ENCODE measurements at regions not wholly inside any gene's neighbourhood (a gene's known extent, or its start where the extent isn't known, plus 50 kb on each side); places are given as distances from the start of the nearest gene placed in this dataset.

DNA sequence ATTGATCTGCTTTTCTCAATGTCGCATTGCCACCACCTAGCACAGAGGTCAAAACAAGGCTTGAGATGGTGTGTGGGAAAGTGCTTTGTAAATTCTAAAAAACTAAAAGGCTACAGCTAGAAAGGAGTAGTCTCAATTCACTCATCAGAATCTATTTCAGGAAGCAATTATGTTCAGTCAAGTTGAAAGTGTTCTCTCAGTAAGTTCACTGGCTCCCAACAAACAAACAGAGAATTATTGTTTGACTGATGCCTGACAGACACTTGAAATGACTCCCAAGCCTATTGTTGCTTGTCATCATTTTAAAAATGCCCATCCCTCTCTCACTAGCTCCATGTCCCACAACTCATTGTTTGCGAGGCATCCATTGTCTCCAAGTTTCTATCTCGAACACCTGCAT is 419.6 kb upstream of the CPEB2 start:
- TF ChIP-seq, protein P1, sequence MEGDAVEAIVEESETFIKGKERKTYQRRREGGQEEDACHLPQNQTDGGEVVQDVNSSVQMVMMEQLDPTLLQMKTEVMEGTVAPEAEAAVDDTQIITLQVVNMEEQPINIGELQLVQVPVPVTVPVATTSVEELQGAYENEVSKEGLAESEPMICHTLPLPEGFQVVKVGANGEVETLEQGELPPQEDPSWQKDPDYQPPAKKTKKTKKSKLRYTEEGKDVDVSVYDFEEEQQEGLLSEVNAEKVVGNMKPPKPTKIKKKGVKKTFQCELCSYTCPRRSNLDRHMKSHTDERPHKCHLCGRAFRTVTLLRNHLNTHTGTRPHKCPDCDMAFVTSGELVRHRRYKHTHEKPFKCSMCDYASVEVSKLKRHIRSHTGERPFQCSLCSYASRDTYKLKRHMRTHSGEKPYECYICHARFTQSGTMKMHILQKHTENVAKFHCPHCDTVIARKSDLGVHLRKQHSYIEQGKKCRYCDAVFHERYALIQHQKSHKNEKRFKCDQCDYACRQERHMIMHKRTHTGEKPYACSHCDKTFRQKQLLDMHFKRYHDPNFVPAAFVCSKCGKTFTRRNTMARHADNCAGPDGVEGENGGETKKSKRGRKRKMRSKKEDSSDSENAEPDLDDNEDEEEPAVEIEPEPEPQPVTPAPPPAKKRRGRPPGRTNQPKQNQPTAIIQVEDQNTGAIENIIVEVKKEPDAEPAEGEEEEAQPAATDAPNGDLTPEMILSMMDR (IDR thresholded peaks at IDR 0.05), result no peak
- no peak for TF ChIP-seq POLR2A (IDR thresholded peaks at IDR 0.05)
- no peak for TF ChIP-seq POLR2AphosphoS5 (IDR thresholded peaks at IDR 0.05)
- no peak for TF ChIP-seq EP300 (IDR thresholded peaks at IDR 0.05)
- ATAC-seq (ENCODE audit: low FRiP score in 2 of 2), result no peak
- WGBS, 2 donors, result 91 to 92% methylated on average over 3 of the region's 3 CpGs

DNA sequence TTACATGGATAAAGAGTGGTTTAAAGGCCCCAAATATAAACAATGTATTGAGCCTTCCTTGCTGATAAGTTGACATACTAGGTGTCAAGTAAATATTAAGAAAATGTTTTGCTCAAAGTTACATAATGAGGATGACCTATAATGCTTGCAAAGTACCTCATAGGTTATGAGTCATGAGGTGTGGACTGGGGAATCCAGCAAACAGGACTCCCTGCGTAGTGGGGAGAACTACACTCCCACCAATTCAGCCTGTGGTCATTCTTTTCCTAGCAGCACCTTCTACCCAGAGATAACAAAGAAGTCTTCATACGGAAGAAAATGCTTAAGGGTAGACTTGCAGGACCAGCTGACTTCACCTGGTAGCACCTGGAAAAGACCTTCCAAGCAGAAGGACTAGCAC is 418.9 kb upstream of the CPEB2 start:
- TF ChIP-seq POLR2A (IDR thresholded peaks at IDR 0.05), result no peak
- TF ChIP-seq POLR2AphosphoS5 (IDR thresholded peaks at IDR 0.05), result no peak
- TF ChIP-seq, protein P1 (IDR thresholded peaks at IDR 0.05), result no peak
- no peak for TF ChIP-seq EP300 (IDR thresholded peaks at IDR 0.05)
- H3K36me3 ChIP-seq, result no peaks in the 10 kb centered on the region
- ATAC-seq (ENCODE audit: low FRiP score in 2 of 2) (no peak), DNase-seq (no peak)
- peaks cover 0 to 3% (median 0%) of the 10 kb centered on the region in 4 donors for H3K9me3 ChIP-seq
- WGBS, 2 donors, result 79 to 82% methylated on average over 2 of the region's 2 CpGs
- H3K27me3 ChIP-seq, result no peaks in the 10 kb centered on the region
- H3K4me1 ChIP-seq, result no peaks in the 10 kb centered on the region
- no peak overlapping the region for H3K4me3 ChIP-seq
- no peak overlapping the region for H3K27ac ChIP-seq

More for the DNA sequence above, 419.6 kb upstream of the CPEB2 start:
- DNase-seq, result no peak
- Histone ChIP-seq H3K4me3 (no peak overlapping the region), H3K36me3 (no peaks in the 10 kb centered on the region), H3K27me3 (no peaks in the 10 kb centered on the region), H3K27ac (no peak overlapping the region), H3K4me1 (no peaks in the 10 kb centered on the region), H3K9me3 (peaks cover 0 to 3% (median 0%) of the 10 kb centered on the region in 4 donors)

DNA sequence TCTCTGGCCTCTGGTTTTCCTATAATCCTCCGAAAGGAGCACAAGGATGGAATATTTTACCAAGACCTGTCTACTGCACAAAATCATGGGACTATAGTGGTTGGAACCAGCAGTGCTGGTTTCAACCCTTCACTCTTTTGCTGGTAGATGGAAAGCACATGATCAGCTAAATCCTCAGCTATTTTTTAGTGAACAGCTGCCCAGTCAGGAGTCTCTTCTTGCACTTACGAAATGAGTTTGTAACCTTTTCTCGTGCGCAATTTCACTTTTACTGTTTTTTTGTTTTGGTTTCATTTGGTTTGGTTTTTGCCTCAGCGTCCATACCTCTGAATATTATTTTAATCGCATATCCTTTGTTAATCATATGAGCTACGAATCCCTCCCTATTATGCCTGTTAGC is 418.5 kb upstream of the CPEB2 start:
- no peaks in the 10 kb centered on the region for H3K36me3 ChIP-seq
- H3K4me3 ChIP-seq, result no peak overlapping the region
- DNase-seq (no peak), ATAC-seq (ENCODE audit: low FRiP score in 2 of 2) (no peak)
- no peak for TF ChIP-seq POLR2AphosphoS5 (IDR thresholded peaks at IDR 0.05)
- WGBS, 2 donors, result 89% methylated on average over 7 of the region's 7 CpGs
- H3K27ac ChIP-seq, result no peak overlapping the region
- H3K27me3 ChIP-seq, result no peaks in the 10 kb centered on the region
- peaks cover 0 to 3% (median 0%) of the 10 kb centered on the region in 4 donors for H3K9me3 ChIP-seq
- H3K4me1 ChIP-seq, result no peaks in the 10 kb centered on the region

DNA sequence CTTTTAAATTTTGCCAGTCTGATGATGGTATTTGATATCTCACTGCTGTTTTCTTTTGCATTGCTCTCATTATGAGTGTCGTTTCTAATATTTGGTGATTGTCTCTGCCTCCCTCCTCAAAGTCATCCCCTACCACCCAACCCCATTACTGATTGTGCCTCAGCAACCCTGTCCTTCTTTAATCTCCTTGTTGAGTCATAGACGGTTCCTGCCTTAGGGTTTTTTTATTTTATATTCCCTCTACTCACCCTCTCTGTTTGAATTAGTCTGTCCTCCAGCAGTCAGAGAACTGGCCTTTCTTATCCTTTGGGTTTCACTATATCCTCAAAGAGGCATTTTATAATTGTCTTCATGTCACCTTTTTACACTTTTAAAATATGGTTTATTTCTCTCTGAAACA is 409.3 kb upstream of the CPEB2 start:
- WGBS, 2 donors, result 83 to 95% methylated on average over 2 of the region's 2 CpGs
- Histone ChIP-seq H3K36me3 (no peaks in the 10 kb centered on the region), H3K4me1 (no peaks in the 10 kb centered on the region), H3K9me3 (no peaks in the 10 kb centered on the region), H3K27ac (no peak overlapping the region), H3K4me3 (no peak overlapping the region), H3K27me3 (no peaks in the 10 kb centered on the region)
- DNase-seq, result no peak
- ATAC-seq (ENCODE audit: low FRiP score in 2 of 2), result no peak
- TF ChIP-seq POLR2AphosphoS5 (IDR thresholded peaks at IDR 0.05), result no peak
- TF ChIP-seq, protein P1 (IDR thresholded peaks at IDR 0.05), result no peak
- no peak for TF ChIP-seq EP300 (IDR thresholded peaks at IDR 0.05)
- TF ChIP-seq POLR2A (IDR thresholded peaks at IDR 0.05), result no peak

DNA sequence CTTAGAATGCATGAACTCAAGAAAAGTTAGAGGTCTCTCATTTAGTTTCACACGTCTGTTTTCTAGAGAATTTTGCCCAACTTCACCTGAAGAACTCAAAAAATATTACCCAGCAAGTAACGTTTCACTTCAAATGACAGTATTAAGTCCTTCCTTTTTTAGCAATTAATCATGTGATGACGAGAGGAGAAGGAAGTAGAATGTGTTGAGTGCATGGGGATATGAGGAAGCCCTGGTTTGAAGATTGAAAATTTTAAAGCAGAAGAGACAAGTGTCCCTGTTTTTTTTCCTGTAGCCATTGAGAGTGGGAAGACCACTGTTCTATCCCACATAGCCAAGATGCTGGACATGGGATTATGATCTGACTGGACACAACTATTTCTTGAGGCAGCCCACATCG is 406.3 kb upstream of the CPEB2 start:
- no peaks in the 10 kb centered on the region for H3K27me3 ChIP-seq
- no peak for DNase-seq
- WGBS, 2 donors, result 36 to 38% methylated on average over 4 of the region's 4 CpGs
- no peak for TF ChIP-seq EP300 (IDR thresholded peaks at IDR 0.05)
- ATAC-seq (ENCODE audit: low FRiP score in 2 of 2), result no peak
- H3K36me3 ChIP-seq, result no peaks in the 10 kb centered on the region
- no peak overlapping the region for H3K27ac ChIP-seq
- no peak overlapping the region for H3K4me3 ChIP-seq
- no peaks in the 10 kb centered on the region for H3K4me1 ChIP-seq
- H3K9me3 ChIP-seq, result no peaks in the 10 kb centered on the region

DNA sequence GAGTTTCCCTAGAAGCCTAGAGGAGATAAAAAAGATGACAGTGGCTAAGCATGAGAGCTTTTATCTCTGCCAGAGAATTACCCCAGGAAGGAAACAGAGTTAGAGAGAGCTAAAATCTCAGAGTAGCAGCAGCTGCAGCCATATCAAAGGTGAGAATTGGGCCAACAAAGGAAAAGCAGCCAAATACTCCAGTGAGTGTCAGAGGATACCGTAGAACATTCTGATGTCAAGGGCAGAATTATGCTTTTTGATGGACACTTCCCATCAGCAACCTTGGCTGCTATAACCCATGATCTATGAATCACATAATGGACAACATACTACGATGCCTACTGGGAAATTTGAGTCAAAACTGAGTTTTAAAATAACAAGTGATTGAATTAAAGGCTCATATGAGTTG is 405.8 kb upstream of the CPEB2 start:
- no peak overlapping the region for H3K27ac ChIP-seq
- H3K27me3 ChIP-seq, result no peaks in the 10 kb centered on the region
- no peaks in the 10 kb centered on the region for H3K9me3 ChIP-seq
- H3K4me3 ChIP-seq, result no peak overlapping the region
- H3K36me3 ChIP-seq, result no peaks in the 10 kb centered on the region
- no peaks in the 10 kb centered on the region for H3K4me1 ChIP-seq
- DNase-seq (no peak), ATAC-seq (ENCODE audit: low FRiP score in 2 of 2) (no peak)
- TF ChIP-seq EP300 (IDR thresholded peaks at IDR 0.05) (no peak), POLR2AphosphoS5 (IDR thresholded peaks at IDR 0.05) (no peak), POLR2A (IDR thresholded peaks at IDR 0.05) (no peak)
- TF ChIP-seq, protein P1 (IDR thresholded peaks at IDR 0.05), result no peak
- 74 to 78% methylated on average over 2 of the region's 2 CpGs for WGBS, 2 donors
